H9 (cell line): ENCODE measurements at regions not wholly inside any gene's neighbourhood (a gene's known extent, or its start where the extent isn't known, plus 50 kb on each side); places are given as distances from the start of the nearest gene placed in this dataset.

Experiments used
- DNase-seq: peaks from one replicate; pipeline ENCODE4 v3.0.0-alpha.2; 2017
- H2AFZ ChIP-seq: one replicate; pipeline ENCODE4 v1.6.1; 2013; ENCODE audit warnings: mild to moderate bottlenecking, low read length, control low read depth, moderate library complexity
- H2AK5ac ChIP-seq: 2 replicates; pipeline ENCODE4 v1.6.1; 2013; ENCODE audit warnings: low read length, control low read depth, mixed read lengths; ENCODE audit not compliant: insufficient read length
- H2BK120ac ChIP-seq: one replicate; pipeline ENCODE4 v1.6.1; 2013; ENCODE audit warnings: low read depth, mild to moderate bottlenecking, low read length, control low read depth, inconsistent platforms; ENCODE audit not compliant: poor library complexity, severe bottlenecking
- H2BK12ac ChIP-seq: 2 replicates; pipeline ENCODE4 v1.6.1; 2013; ENCODE audit warnings: low read length, control low read depth, mixed read lengths, low read depth; ENCODE audit not compliant: insufficient read length
- H2BK15ac ChIP-seq: 2 replicates; pipeline ENCODE4 v1.6.1; 2013; ENCODE audit warnings: low read depth, low read length, control low read depth
- H2BK20ac ChIP-seq: one replicate; pipeline ENCODE4 v1.6.1; 2013; ENCODE audit warnings: low read depth, mild to moderate bottlenecking, low read length, control low read depth, inconsistent platforms; ENCODE audit not compliant: poor library complexity, severe bottlenecking
- H2BK5ac ChIP-seq: 2 replicates; pipeline ENCODE4 v1.6.1; 2013; ENCODE audit warnings: low read length, control low read depth, mixed read lengths; ENCODE audit not compliant: insufficient read length
- H3K14ac ChIP-seq: 2 replicates; pipeline ENCODE4 v1.6.1; 2013; ENCODE audit warnings: low read length, control low read depth; ENCODE audit not compliant: insufficient read depth
- H3K18ac ChIP-seq: 2 replicates; pipeline ENCODE4 v1.6.1; 2013; ENCODE audit warnings: low read depth, mild to moderate bottlenecking, mixed read lengths, low read length, control low read depth; ENCODE audit not compliant: insufficient read length
- H3K23ac ChIP-seq: 2 replicates; pipeline ENCODE4 v1.6.1; 2013; ENCODE audit warnings: low read length, control low read depth, mixed read lengths, low read depth; ENCODE audit not compliant: insufficient read length
- H3K23me2 ChIP-seq: 2 replicates; pipeline ENCODE4 v1.6.1; 2013; ENCODE audit warnings: low read depth, mild to moderate bottlenecking, mixed read lengths, low read length, control low read depth; ENCODE audit not compliant: insufficient read length, poor library complexity, severe bottlenecking
- H3K27ac ChIP-seq: 2 replicates; pipeline ENCODE4 v1.5.1; 2013; ENCODE audit warnings: low read length, control low read depth, mixed read lengths, low read depth; ENCODE audit not compliant: insufficient read length
- H3K27me3 ChIP-seq: 2 replicates; pipeline ENCODE4 v1.6.1; 2013; ENCODE audit warnings: low read length, control low read depth, inconsistent platforms; ENCODE audit not compliant: insufficient read depth
- H3K4ac ChIP-seq: 2 replicates; pipeline ENCODE4 v1.6.1; 2013; ENCODE audit warnings: low read depth, mild to moderate bottlenecking, control low read depth, inconsistent platforms, low read length, moderate library complexity
- H3K4me1 ChIP-seq: 2 replicates; pipeline ENCODE4 v1.6.1; 2013; ENCODE audit warnings: low read length, control low read depth, inconsistent platforms; ENCODE audit not compliant: insufficient read depth
- H3K4me2 ChIP-seq: 2 replicates; pipeline ENCODE4 v1.6.1; 2013; ENCODE audit warnings: low read length, control low read depth, mixed read lengths; ENCODE audit not compliant: insufficient read length, insufficient read depth
- H3K56ac ChIP-seq: 2 replicates; pipeline ENCODE4 v1.6.1; 2013; ENCODE audit warnings: low read depth, mild to moderate bottlenecking, mixed read lengths, low read length, control low read depth; ENCODE audit not compliant: insufficient read length
- H3K79me1 ChIP-seq: 2 replicates; pipeline ENCODE4 v1.6.1; 2013; ENCODE audit warnings: low read depth, mild to moderate bottlenecking, moderate library complexity, low read length, control low read depth, inconsistent platforms; ENCODE audit not compliant: insufficient read depth, poor library complexity, severe bottlenecking
- H3K79me2 ChIP-seq: 2 replicates; pipeline ENCODE4 v1.6.1; 2013; ENCODE audit warnings: low read length, control low read depth, inconsistent platforms; ENCODE audit not compliant: insufficient read depth
- H3K9ac ChIP-seq: 2 replicates; pipeline ENCODE4 v1.6.1; 2013; ENCODE audit warnings: low read length, control low read depth, mixed read lengths; ENCODE audit not compliant: insufficient read length; ENCODE audit errors: extremely low read depth
- H3K9me3 ChIP-seq: one replicate; pipeline ENCODE4 v1.6.1; 2013; ENCODE audit warnings: low read depth, low read length, inconsistent platforms; ENCODE audit not compliant: control insufficient read depth
- H3T11ph ChIP-seq: one replicate; pipeline ENCODE4 v1.6.1; 2013; ENCODE audit warnings: mild to moderate bottlenecking, low read length, control low read depth, inconsistent platforms
- H4K20me1 ChIP-seq: one replicate; pipeline ENCODE4 v1.6.1; 2013; ENCODE audit not compliant: control insufficient read depth, insufficient read length, insufficient read depth
- H4K5ac ChIP-seq: 2 replicates; pipeline ENCODE4 v1.6.1; 2013; ENCODE audit warnings: low read depth, mild to moderate bottlenecking, mixed read lengths, low read length, control low read depth; ENCODE audit not compliant: insufficient read length
- H4K8ac ChIP-seq: replicated peaks from 2 replicates; pipeline ENCODE4 v1.6.1; 2013; ENCODE audit warnings: low read length, control low read depth, mixed read lengths, low read depth; ENCODE audit not compliant: insufficient read length
- H4K91ac ChIP-seq: 2 replicates; pipeline ENCODE4 v1.6.1; 2013; ENCODE audit warnings: low read depth, mild to moderate bottlenecking, moderate library complexity, mixed read lengths, low read length, control low read depth; ENCODE audit not compliant: insufficient read length
- H3K27ac Mint-ChIP-seq, 3 experiments: 2 replicates in 2 of 3; 3 replicates in 1 of 3; pipeline ENCODE4 v1.8.0; 2020 to 2021; ENCODE audit warnings: mixed read lengths in 3 of 3, mild to moderate bottlenecking in 1 of 3, moderate library complexity in 1 of 3
- H3K27me3 Mint-ChIP-seq: 2 replicates; pipeline ENCODE4 v1.8.0; 2021; ENCODE audit warnings: low read depth, mild to moderate bottlenecking, moderate library complexity, mixed read lengths
- H3K36me3 Mint-ChIP-seq, 3 experiments: 2 replicates in 2 of 3; 3 replicates in 1 of 3; pipeline ENCODE4 v1.8.0; 2020 to 2021; ENCODE audit warnings: low read depth in 3 of 3, mixed read lengths in 3 of 3; ENCODE audit not compliant: insufficient read depth in 1 of 3
- H3K4me1 Mint-ChIP-seq, 2 experiments: 2 replicates each; pipeline ENCODE4 v1.8.0; 2020; ENCODE audit warnings: mixed read lengths in 2 of 2
- H3K4me3 Mint-ChIP-seq, 2 experiments: 2 replicates in 1 of 2; 3 replicates in 1 of 2; pipeline ENCODE4 v1.8.0; 2020 to 2021; ENCODE audit warnings: mild to moderate bottlenecking in 2 of 2, mixed read lengths in 2 of 2, moderate library complexity in 1 of 2
- H3K9me3 Mint-ChIP-seq, 2 experiments: 2 replicates in 1 of 2; 3 replicates in 1 of 2; pipeline ENCODE4 v1.8.0; 2020; ENCODE audit warnings: mild to moderate bottlenecking in 2 of 2, mixed read lengths in 2 of 2, moderate library complexity in 1 of 2
- CTCF ChIP-seq: fragments of 200-600 bp; sonication (generic); conservative IDR thresholded peaks from 3 replicates; pipeline ENCODE4 v1.8.0; 2021; ENCODE audit warnings: antibody characterized with exemption, mild to moderate bottlenecking
- WGBS: extraction: QIAGEN DNeasy Blood & Tissue Kit; methylation state at CpG from one replicate; pipeline ENCODE4 v1.1.7; 2013; ENCODE audit warnings: missing lambda C conversion rate, low lambda C conversion rate, mixed read lengths; ENCODE audit not compliant: insufficient read length; ENCODE audit errors: extremely low coverage; 5-methylcytosine and 5-hydroxymethylcytosine counted together

- H4K20me1 ChIP-seq = no peaks in the 10 kb centered on the region
- H3K18ac ChIP-seq = no peak overlapping the region
- H3K23me2 ChIP-seq = no peaks in the 10 kb centered on the region
- H4K5ac ChIP-seq = no peak overlapping the region
- H3K36me3 Mint-ChIP-seq = peaks cover 3 to 59% (median 11%) of the 10 kb centered on the region in 3 experiments
- H3K9me3 ChIP-seq = peaks cover 22% of the 10 kb centered on the region
- H3K27me3 ChIP-seq = no peaks in the 10 kb centered on the region
- H4K8ac ChIP-seq = no peak overlapping the region
- H3K56ac ChIP-seq = no peak overlapping the region
- no peak overlapping the region for H2BK120ac ChIP-seq
- no peak overlapping the region for H2AK5ac ChIP-seq
- H3K14ac ChIP-seq = no peak overlapping the region
- H2BK5ac ChIP-seq = no peak overlapping the region
- H3K4me2 ChIP-seq = no peak overlapping the region
- no peak for TF ChIP-seq CTCF
- no peak overlapping the region for H3K4me3 Mint-ChIP-seq
- no peaks in the 10 kb centered on the region for H3K4me1 Mint-ChIP-seq
- DNase-seq = no peak
- H2BK12ac ChIP-seq = no peak overlapping the region
- H2BK15ac ChIP-seq = no peak overlapping the region
- no peak overlapping the region for H3K27ac ChIP-seq
- H3K23ac ChIP-seq = no peak overlapping the region
- H4K91ac ChIP-seq = no peak overlapping the region
- H2AFZ ChIP-seq = no peak overlapping the region
- H2BK20ac ChIP-seq = no peak overlapping the region
- peaks cover 78 to 90% of the 10 kb centered on the region in 2 experiments for H3K9me3 Mint-ChIP-seq
- no peak overlapping the region for H3K4ac ChIP-seq
- WGBS = no CpG with 5 or more reads among the region's 2 CpGs
- H3K27ac Mint-ChIP-seq = no peak overlapping the region
- no peaks in the 10 kb centered on the region for H3K79me1 ChIP-seq
- no peak overlapping the region for H3T11ph ChIP-seq
- no peak overlapping the region for H3K9ac ChIP-seq
- H3K27me3 Mint-ChIP-seq = peaks cover 6% of the 10 kb centered on the region
- H3K4me1 ChIP-seq = no peaks in the 10 kb centered on the region
- H3K79me2 ChIP-seq = no peaks in the 10 kb centered on the region
Observed at GRCh38 chr7:153948060-153948459, 104.1 kb upstream of the DPP6 start.
